Testis (tissue), 2 donors: ENCODE measurements at regions not wholly inside any gene's neighbourhood (a gene's known extent, or its start where the extent isn't known, plus 50 kb on each side); places are given as distances from the start of the nearest gene placed in this dataset.

Source experiments
- CTCF ChIP-seq, 3 experiments: fragments of 450-650 bp in 2 of 3; fragments of 200-600 bp in 1 of 3; sonication (generic) in 1 of 3; IDR thresholded peaks; one replicate each; pipeline ENCODE4 v1.5.1; 2016 to 2019; ENCODE audit warnings: antibody characterized with exemption in 3 of 3, mild to moderate bottlenecking in 2 of 3, moderate library complexity in 1 of 3
- POLR2A ChIP-seq: fragments of 450-650 bp; IDR thresholded peaks from one replicate; pipeline ENCODE4 v1.6.1; 2017; ENCODE audit warnings: antibody characterized with exemption, mild to moderate bottlenecking, moderate library complexity

- TF ChIP-seq CTCF (IDR thresholded peaks at IDR 0.05) (no peak), POLR2A (no peak)
These were observed 189.0 kb downstream of the AACS start for GRCh38 chr12:125254236-125254635.
